OCI-LY7 (cell line): ENCODE measurements at regions not wholly inside any gene's neighbourhood (a gene's known extent, or its start where the extent isn't known, plus 50 kb on each side); places are given as distances from the start of the nearest gene placed in this dataset.

Source experiments
- BruUV-seq: library from RNA; stranded (reverse); fragments of 400-500 nt; replicated peaks from 2 replicates; lab custom pipeline; 2021; lab: Mats Ljungman, UMichigan
- CTCF ChIA-PET: fragments of 300-600 bp; sonication (Branson Sonifier 250); formaldehyde crosslinking; loops from one replicate; lab custom pipeline; 2022; ENCODE audit warnings: antibody characterized with exemption; ENCODE audit not compliant: unreplicated experiment; lab: Charles Lee
- POLR2A ChIA-PET: fragments of 300-600 bp; sonication (Branson Sonifier 250); formaldehyde crosslinking; loops from one replicate; lab custom pipeline; 2022; ENCODE audit warnings: antibody characterized with exemption; lab: Charles Lee
- DNase-seq: peaks from one replicate; pipeline ENCODE4 v3.0.0-alpha.2; 2015; ENCODE audit warnings: low spot score
- H2AFZ ChIP-seq: fragments of 200-600 bp; sonication (generic), shearing (Covaris generic); 2 replicates; pipeline ENCODE4 v1.6.1; 2014; ENCODE audit warnings: mild to moderate bottlenecking, antibody characterized with exemption, low read length, moderate library complexity
- H3K27ac ChIP-seq: fragments of 200-600 bp; sonication (generic); 2 replicates; pipeline ENCODE4 v1.5.1; 2014; ENCODE audit warnings: mixed run types, low read depth, mild to moderate bottlenecking, moderate library complexity, low read length, inconsistent platforms; ENCODE audit not compliant: poor library complexity, severe bottlenecking
- H3K36me3 ChIP-seq: fragments of 200-600 bp; sonication (generic); 2 replicates; pipeline ENCODE4 v1.6.1; 2014; ENCODE audit warnings: mild to moderate bottlenecking, antibody characterized with exemption, low read length, moderate library complexity, mixed read lengths; ENCODE audit not compliant: insufficient read depth
- H3K4me1 ChIP-seq: fragments of 200-600 bp; sonication (generic); 2 replicates; pipeline ENCODE4 v1.5.1; 2014; ENCODE audit warnings: mild to moderate bottlenecking, low read length; ENCODE audit not compliant: insufficient read depth, poor library complexity, severe bottlenecking
- H3K4me2 ChIP-seq: fragments of 200-600 bp; sonication (generic); 2 replicates; pipeline ENCODE4 v1.6.1; 2014; ENCODE audit warnings: mild to moderate bottlenecking, low read length
- H3K4me3 ChIP-seq: fragments of 200-600 bp; sonication (generic); 2 replicates; pipeline ENCODE4 v1.5.1; 2014; ENCODE audit warnings: mild to moderate bottlenecking, low read depth, low read length; ENCODE audit not compliant: poor library complexity, severe bottlenecking
- H3K79me2 ChIP-seq: fragments of 200-600 bp; sonication (generic); 2 replicates; pipeline ENCODE4 v1.6.1; 2016; ENCODE audit warnings: low read depth, mild to moderate bottlenecking, low read length, moderate library complexity, mixed read lengths; ENCODE audit not compliant: insufficient read depth
- H3K9me2 ChIP-seq: fragments of 200-600 bp; sonication (generic); 2 replicates; pipeline ENCODE4 v1.6.1; 2016; ENCODE audit warnings: mild to moderate bottlenecking, low read length, mixed read lengths; ENCODE audit not compliant: insufficient read depth
- H3K9me3 ChIP-seq: fragments of 200-600 bp; sonication (generic); 2 replicates; pipeline ENCODE4 v1.6.1; 2014; ENCODE audit warnings: mild to moderate bottlenecking, mixed run types, low read length, mixed read lengths
- H4K20me1 ChIP-seq: fragments of 200-600 bp; sonication (generic); 2 replicates; pipeline ENCODE4 v1.6.1; 2014; ENCODE audit warnings: mild to moderate bottlenecking, antibody characterized with exemption, low read length, moderate library complexity, mixed read lengths; ENCODE audit not compliant: insufficient read depth
- CTCF ChIP-seq: fragments of 200-600 bp; sonication (generic); conservative IDR thresholded peaks from 2 replicates; pipeline ENCODE4 v1.5.1; 2014; ENCODE audit warnings: mild to moderate bottlenecking, antibody characterized with exemption, low read length, moderate library complexity, mixed read lengths
- EZH2phosphoT487 ChIP-seq: fragments of 200-600 bp; sonication (generic); IDR thresholded peaks from 2 replicates; pipeline ENCODE4 v1.6.1; 2018; ENCODE audit warnings: low read depth, borderline replicate concordance, mild to moderate bottlenecking, mixed run types, antibody characterized with exemption, low read length, moderate library complexity, mixed read lengths
- intact Hi-C: fragments of 100-400 bp; cut with micrococcal nuclease; formaldehyde crosslinking; loops from one replicate; pipeline ENCODE4 v1.10.0; 2022; ENCODE audit not compliant: unreplicated experiment

DNA sequence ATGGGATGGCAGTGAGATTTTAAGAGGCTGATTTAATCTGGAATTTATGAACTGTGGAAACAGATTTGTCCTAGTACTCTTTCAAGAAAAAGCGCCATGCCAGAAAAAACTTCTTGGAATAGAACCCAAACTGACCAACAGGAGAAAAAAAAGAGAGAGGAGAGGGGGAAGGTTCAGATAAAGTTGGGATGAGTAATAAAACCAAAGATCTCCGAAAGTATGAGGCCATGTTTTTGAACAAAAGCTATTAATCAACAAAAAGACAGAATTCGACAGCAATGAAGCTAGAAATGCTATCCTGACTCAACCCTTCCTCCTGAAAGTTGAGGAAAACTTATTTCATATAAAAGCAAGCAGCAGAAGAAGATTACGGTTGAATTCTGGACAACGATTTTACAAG, 135.5 kb downstream of the CEMIP2 start:
- H3K79me2 ChIP-seq = no peaks in the 10 kb centered on the region
- H3K9me2 ChIP-seq = no peaks in the 10 kb centered on the region
- TF ChIP-seq EZH2phosphoT487 = no peak
- no peaks in the 10 kb centered on the region for H3K9me3 ChIP-seq
- H2AFZ ChIP-seq = no peak overlapping the region
- no peak for DNase-seq
- H3K4me3 ChIP-seq = no peak overlapping the region
- no peak overlapping the region for H3K27ac ChIP-seq
- intact Hi-C loops = no loop called here
- H4K20me1 ChIP-seq = no peaks in the 10 kb centered on the region
- no peaks in the 10 kb centered on the region for H3K4me1 ChIP-seq
- BruUV-seq = no TSS peak
- ChIA-PET CTCF (no interaction called here), POLR2A (no interaction called here)
- no peaks in the 10 kb centered on the region for H3K36me3 ChIP-seq
- no peak overlapping the region for H3K4me2 ChIP-seq

GRCh38 chr9:71630377-71630995, 137.8 kb downstream of the CEMIP2 start:
- Histone ChIP-seq H3K9me3 (no peaks in the 10 kb centered on the region), H3K27ac (no peak overlapping the region), H2AFZ (no peak overlapping the region), H3K4me3 (no peak overlapping the region), H3K36me3 (no peaks in the 10 kb centered on the region), H3K79me2 (no peaks in the 10 kb centered on the region), H4K20me1 (no peaks in the 10 kb centered on the region), H3K4me2 (no peak overlapping the region), H3K4me1 (no peaks in the 10 kb centered on the region), H3K9me2 (no peaks in the 10 kb centered on the region)
- ChIA-PET CTCF (no interaction called here), POLR2A (interaction anchor here (0.7 kb wide), 1 partner anchor 125 kb away, joined by 3 read pairs; no protein-coding TSS in a partner anchor)
- intact Hi-C loops = no loop called here
- no peak for DNase-seq
- BruUV-seq = no TSS peak
- TF ChIP-seq EZH2phosphoT487 (no peak), CTCF (no peak)

GRCh38 chr9:71629578-71630215, 138.6 kb downstream of the CEMIP2 start:
- ChIA-PET POLR2A (interaction anchor here (0.7 to 0.9 kb wide), 2 partner anchors 14 to 353 kb away, joined by 3 read pairs; no protein-coding TSS in a partner anchor), CTCF (no interaction called here)
- DNase-seq = no peak
- Histone ChIP-seq H3K9me2 (no peaks in the 10 kb centered on the region), H3K4me1 (no peaks in the 10 kb centered on the region), H3K79me2 (no peaks in the 10 kb centered on the region), H3K4me3 (no peak overlapping the region), H4K20me1 (no peaks in the 10 kb centered on the region), H3K27ac (no peak overlapping the region), H3K4me2 (no peak overlapping the region), H3K9me3 (no peaks in the 10 kb centered on the region), H2AFZ (no peak overlapping the region), H3K36me3 (no peaks in the 10 kb centered on the region)
- no peak for TF ChIP-seq CTCF
- TF ChIP-seq EZH2phosphoT487 = no peak
- no TSS peak for BruUV-seq
- intact Hi-C loops = loop anchor here (2.0 kb wide), 1 partner anchor 189 kb away; no protein-coding TSS in a partner anchor
